ENCODE measurements at regions not wholly inside any gene's neighbourhood (a gene's known extent, or its start where the extent isn't known, plus 50 kb on each side); places are given as distances from the start of the nearest gene placed in this dataset.
A peak's percentile ranks its signal among the peaks of the same experiment; 100 is the strongest.

DNA sequence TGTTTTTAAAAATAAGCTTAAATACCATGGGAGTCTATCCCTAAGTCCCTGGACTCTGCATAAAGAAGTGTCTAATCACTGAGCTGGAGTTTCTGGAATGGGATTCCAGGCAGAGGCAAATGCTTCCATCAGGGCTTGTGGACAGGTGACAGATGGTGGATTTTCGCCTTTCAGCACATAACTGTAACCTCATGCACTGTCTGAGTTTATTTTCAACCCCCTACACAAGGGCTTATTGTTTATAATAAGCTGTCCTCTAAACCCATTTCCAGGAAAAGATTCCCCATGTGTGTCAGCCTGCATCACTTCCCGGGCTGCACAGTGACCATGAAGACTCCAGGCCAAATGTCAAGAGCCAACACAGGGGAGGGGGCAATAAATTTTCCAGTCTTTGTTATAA is 264.0 kb downstream of the PIK3R1 start:
- H3K27ac ChIP-seq (ENCODE audit: low read depth in 2 of 2, low read length in 2 of 2), result no peak overlapping the region
- H3K27me3 ChIP-seq (ENCODE audit: control insufficient read depth, insufficient read depth, low read length), result no peaks in the 10 kb centered on the region
- DNase-seq (peak in 2 of 5 donors; percentile 33 to 34), FAIRE-seq (no peak)
- TF ChIP-seq CTCF (IDR thresholded peaks at IDR 0.05; ENCODE audit: borderline replicate concordance, extremely low read depth, insufficient read depth), result no peak
- H3K36me3 ChIP-seq (ENCODE audit: control insufficient read depth in 2 of 3, insufficient read depth in 3 of 3, low read length in 3 of 3), result no peaks in the 10 kb centered on the region
- intact Hi-C loops (cut with DNase I), result no loop called here
- peaks cover 4 to 15% (median 5%) of the 10 kb centered on the region in 3 donors for H3K4me1 ChIP-seq (ENCODE audit: control insufficient read depth in 2 of 3, insufficient read depth in 2 of 3, low read depth in 1 of 3, low read length in 3 of 3)
- H3K9ac ChIP-seq (ENCODE audit: low read length in 3 of 3), result no peak overlapping the region
- H3K4me3 ChIP-seq (ENCODE audit: low read length in 3 of 3), result no peak overlapping the region
- no peaks in the 10 kb centered on the region for H3K9me3 ChIP-seq (ENCODE audit: control insufficient read depth in 2 of 3, insufficient read depth in 1 of 3, low read length in 3 of 3)

DNA sequence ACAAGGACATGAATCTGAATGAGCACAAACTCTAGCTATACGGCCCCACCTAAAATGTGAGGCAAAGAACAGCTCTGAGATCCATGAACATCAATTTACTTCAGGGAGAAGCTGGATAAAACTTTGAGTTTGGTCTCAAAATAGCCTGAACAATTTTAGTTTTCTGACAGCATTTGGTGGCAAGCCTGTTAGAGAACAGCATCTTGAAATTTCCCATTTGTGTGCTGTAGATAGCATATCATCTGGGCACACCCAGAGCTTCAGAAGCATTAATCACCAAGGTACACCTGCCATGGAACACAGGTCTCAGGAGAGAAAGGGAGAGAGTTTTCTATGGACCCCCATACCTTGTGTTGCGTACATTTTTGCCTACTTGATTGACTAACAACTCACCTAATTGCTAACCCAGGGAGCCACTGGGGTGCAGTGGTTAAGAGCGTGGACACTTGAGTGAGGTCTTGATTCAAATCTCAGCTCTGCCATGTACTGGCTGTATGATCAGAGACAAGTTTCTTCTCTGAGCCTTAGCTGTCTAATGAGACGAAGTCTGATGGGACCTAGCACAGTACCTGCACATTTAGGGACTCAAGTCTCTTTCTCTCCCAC is 264.9 kb downstream of the PIK3R1 start:
- no peak for TF ChIP-seq CTCF (IDR thresholded peaks at IDR 0.05; ENCODE audit: borderline replicate concordance, extremely low read depth, insufficient read depth)
- H3K4me3 ChIP-seq (ENCODE audit: low read length in 3 of 3), result no peak overlapping the region
- FAIRE-seq, result no peak
- intact Hi-C loops (cut with DNase I), result no loop called here
- no peak overlapping the region for H3K9ac ChIP-seq (ENCODE audit: low read length in 3 of 3)
- no peak for DNase-seq
- no peaks in the 10 kb centered on the region for H3K27me3 ChIP-seq (ENCODE audit: control insufficient read depth, insufficient read depth, low read length)
- peaks cover 4 to 15% (median 5%) of the 10 kb centered on the region in 3 donors for H3K4me1 ChIP-seq (ENCODE audit: control insufficient read depth in 2 of 3, insufficient read depth in 2 of 3, low read depth in 1 of 3, low read length in 3 of 3)
- no peaks in the 10 kb centered on the region for H3K9me3 ChIP-seq (ENCODE audit: control insufficient read depth in 2 of 3, insufficient read depth in 1 of 3, low read length in 3 of 3)
- H3K27ac ChIP-seq (ENCODE audit: low read depth in 2 of 2, low read length in 2 of 2), result no peak overlapping the region
- H3K36me3 ChIP-seq (ENCODE audit: control insufficient read depth in 2 of 3, insufficient read depth in 3 of 3, low read length in 3 of 3), result no peaks in the 10 kb centered on the region

GRCh38 chr5:68482199-68482598 is 266.6 kb downstream of the PIK3R1 start:
- Histone ChIP-seq H3K9me3 (ENCODE audit: control insufficient read depth in 2 of 3, insufficient read depth in 1 of 3, low read length in 3 of 3) (no peaks in the 10 kb centered on the region), H3K36me3 (ENCODE audit: control insufficient read depth in 2 of 3, insufficient read depth in 3 of 3, low read length in 3 of 3) (no peaks in the 10 kb centered on the region), H3K27me3 (ENCODE audit: control insufficient read depth, insufficient read depth, low read length) (no peaks in the 10 kb centered on the region), H3K27ac (ENCODE audit: low read depth in 2 of 2, low read length in 2 of 2) (no peak overlapping the region), H3K4me1 (ENCODE audit: control insufficient read depth in 2 of 3, insufficient read depth in 2 of 3, low read depth in 1 of 3, low read length in 3 of 3) (peaks cover 4 to 15% (median 5%) of the 10 kb centered on the region in 3 donors), H3K9ac (ENCODE audit: low read length in 3 of 3) (no peak overlapping the region), H3K4me3 (ENCODE audit: low read length in 3 of 3) (no peak overlapping the region)
- FAIRE-seq (no peak), DNase-seq (no peak)
- intact Hi-C loops (cut with DNase I), result no loop called here
- no peak for TF ChIP-seq CTCF (IDR thresholded peaks at IDR 0.05; ENCODE audit: borderline replicate concordance, extremely low read depth, insufficient read depth)

All from kidney (tissue), 13 donors.